OCI-LY7 (cell line): ENCODE measurements at regions not wholly inside any gene's neighbourhood (a gene's known extent, or its start where the extent isn't known, plus 50 kb on each side); places are given as distances from the start of the nearest gene placed in this dataset.

Experiments used
- CTCF ChIP-seq: fragments of 200-600 bp; sonication (generic); conservative IDR thresholded peaks from 2 replicates; pipeline ENCODE4 v1.5.1; 2014; ENCODE audit warnings: mild to moderate bottlenecking, antibody characterized with exemption, low read length, moderate library complexity, mixed read lengths
- EZH2phosphoT487 ChIP-seq: fragments of 200-600 bp; sonication (generic); IDR thresholded peaks from 2 replicates; pipeline ENCODE4 v1.6.1; 2018; ENCODE audit warnings: low read depth, borderline replicate concordance, mild to moderate bottlenecking, mixed run types, antibody characterized with exemption, low read length, moderate library complexity, mixed read lengths

DNA sequence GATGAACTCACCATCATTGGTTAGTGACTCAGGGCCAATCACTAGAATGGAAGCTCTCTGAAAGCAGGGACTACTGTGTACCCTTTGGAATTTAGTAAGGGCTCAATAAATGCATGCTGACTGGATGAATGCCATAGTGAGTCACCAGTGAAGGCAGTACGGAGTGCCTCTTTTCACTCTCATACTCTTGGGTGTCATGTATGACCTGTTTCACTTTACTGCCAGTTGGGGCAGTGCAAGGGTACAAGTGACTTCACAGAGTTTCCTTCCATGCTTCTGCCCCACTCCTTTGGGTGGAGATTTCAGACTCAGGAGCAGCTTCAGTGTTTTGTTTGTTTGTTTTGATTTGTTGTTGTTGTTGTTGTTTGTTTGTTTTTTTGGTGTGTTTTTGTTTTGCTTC, 57.7 kb downstream of the SOX3 start:
- TF ChIP-seq CTCF (no peak), EZH2phosphoT487 (no peak)
